ENCODE measurements at regions not wholly inside any gene's neighbourhood (a gene's known extent, or its start where the extent isn't known, plus 50 kb on each side); places are given as distances from the start of the nearest gene placed in this dataset.

GRCh38 chr2:21245565-21245964 is 121.8 kb downstream of the TDRD15 start:
- TF ChIP-seq CTCF (IDR thresholded peaks at IDR 0.05; ENCODE audit: insufficient read depth, low read length, poor library complexity, severe bottlenecking) (no peak), EZH2phosphoT487 (conservative IDR thresholded peaks at IDR 0.05; ENCODE audit: low read length) (no peak)
